GM23248 (cell line): ENCODE measurements at regions not wholly inside any gene's neighbourhood (a gene's known extent, or its start where the extent isn't known, plus 50 kb on each side); places are given as distances from the start of the nearest gene placed in this dataset.

Source experiments
- EZH2 ChIP-seq: fragments of 200-600 bp; sonication (generic); IDR thresholded peaks from 2 replicates; pipeline ENCODE4 v1.6.1; 2018; ENCODE audit warnings: antibody characterized with exemption, mild to moderate bottlenecking; ENCODE audit not compliant: insufficient read depth, poor library complexity, severe bottlenecking
- EZH2phosphoT487 ChIP-seq: fragments of 200-600 bp; sonication (generic); IDR thresholded peaks from 2 replicates; pipeline ENCODE4 v1.6.1; 2018; ENCODE audit warnings: antibody characterized with exemption, moderate library complexity, mild to moderate bottlenecking, low read depth; ENCODE audit not compliant: insufficient read depth

DNA sequence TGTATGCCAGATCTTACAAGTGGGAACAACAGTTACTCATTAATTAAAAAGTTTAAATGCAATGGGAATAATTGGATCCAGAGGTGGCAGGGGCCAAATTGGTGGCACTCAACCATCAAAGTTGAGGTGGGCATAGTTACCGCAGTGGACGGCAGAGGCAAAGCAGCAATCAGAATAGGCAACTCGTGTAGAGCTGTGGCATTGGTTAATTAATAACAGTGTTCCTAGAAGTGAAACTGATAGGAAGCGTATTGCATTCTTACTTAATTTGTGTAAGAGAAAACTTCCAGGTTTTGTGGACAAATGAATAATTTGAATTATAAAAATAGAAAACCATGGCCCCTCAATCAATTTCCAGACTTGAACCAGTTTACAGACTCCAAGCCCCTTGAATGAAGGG lies 1068.2 kb upstream of the ACVR2A start:
- no peak for TF ChIP-seq EZH2phosphoT487
- TF ChIP-seq EZH2: no peak
